Loucy (cell line): ENCODE measurements at regions not wholly inside any gene's neighbourhood (a gene's known extent, or its start where the extent isn't known, plus 50 kb on each side); places are given as distances from the start of the nearest gene placed in this dataset.

Experiments
- H2AFZ ChIP-seq: fragments of 200-600 bp; sonication (generic); 2 replicates; pipeline ENCODE4 v1.6.0; 2016; ENCODE audit warnings: antibody characterized with exemption, mild to moderate bottlenecking, low read length, moderate library complexity
- H3F3A ChIP-seq: fragments of 200-600 bp; 2 replicates; pipeline ENCODE4 v1.6.0; 2016; ENCODE audit warnings: antibody characterized with exemption, low read depth, mild to moderate bottlenecking
- H3K27me3 ChIP-seq: fragments of 200-600 bp; sonication (generic); 2 replicates; pipeline ENCODE4 v1.6.1; 2014; ENCODE audit warnings: low read length, mild to moderate bottlenecking; ENCODE audit not compliant: insufficient read depth, poor library complexity, severe bottlenecking
- H3K36me3 ChIP-seq: fragments of 200-600 bp; sonication (generic); 2 replicates; pipeline ENCODE4 v1.6.1; 2016; ENCODE audit warnings: low read length; ENCODE audit not compliant: insufficient read depth
- H3K4me1 ChIP-seq: fragments of 200-600 bp; sonication (generic); 2 replicates; pipeline ENCODE4 v1.5.1; 2014; ENCODE audit warnings: low read length, mild to moderate bottlenecking; ENCODE audit not compliant: insufficient read depth, poor library complexity, severe bottlenecking
- H3K4me2 ChIP-seq: fragments of 200-600 bp; sonication (generic); 2 replicates; pipeline ENCODE4 v1.6.0; 2014; ENCODE audit warnings: antibody characterized with exemption, low read length, low read depth, mild to moderate bottlenecking; ENCODE audit not compliant: poor library complexity, severe bottlenecking
- H3K4me3 ChIP-seq: fragments of 200-600 bp; sonication (generic); 2 replicates; pipeline ENCODE4 v1.5.1; 2014; ENCODE audit warnings: low read length, mild to moderate bottlenecking, mixed read lengths; ENCODE audit not compliant: poor library complexity, severe bottlenecking
- H3K79me2 ChIP-seq: fragments of 200-600 bp; sonication (generic); 2 replicates; pipeline ENCODE4 v1.6.1; 2014; ENCODE audit warnings: low read length; ENCODE audit not compliant: insufficient read depth
- H3K9ac ChIP-seq: fragments of 200-600 bp; sonication (generic); 2 replicates; pipeline ENCODE4 v1.6.0; 2014; ENCODE audit warnings: mild to moderate bottlenecking, low read depth, low read length, moderate library complexity; ENCODE audit not compliant: poor library complexity, severe bottlenecking
- H3K9me2 ChIP-seq: fragments of 200-600 bp; sonication (generic); replicated peaks from 2 replicates; pipeline ENCODE4 v1.6.1; 2016; ENCODE audit warnings: low read depth, low read length, mixed read lengths
- H3K9me3 ChIP-seq: fragments of 200-600 bp; sonication (generic); 2 replicates; pipeline ENCODE4 v1.6.1; 2014; ENCODE audit warnings: mild to moderate bottlenecking, antibody characterized with exemption, low read length, low read depth; ENCODE audit not compliant: insufficient read depth
- H4K20me1 ChIP-seq: fragments of 200-600 bp; sonication (generic); 2 replicates; pipeline ENCODE4 v1.6.0; 2014; ENCODE audit warnings: antibody characterized with exemption, low read length, mild to moderate bottlenecking; ENCODE audit not compliant: insufficient read depth, poor library complexity, severe bottlenecking
- CTCF ChIP-seq: fragments of 200-600 bp; sonication (generic); conservative IDR thresholded peaks from 2 replicates; pipeline ENCODE4 v1.5.1; 2014; ENCODE audit warnings: mild to moderate bottlenecking, antibody characterized with exemption, low read length
- EZH2phosphoT487 ChIP-seq: fragments of 200-600 bp; IDR thresholded peaks from 2 replicates; pipeline ENCODE4 v1.6.1; 2018; ENCODE audit warnings: antibody characterized with exemption, mild to moderate bottlenecking, moderate library complexity, borderline replicate concordance

DNA sequence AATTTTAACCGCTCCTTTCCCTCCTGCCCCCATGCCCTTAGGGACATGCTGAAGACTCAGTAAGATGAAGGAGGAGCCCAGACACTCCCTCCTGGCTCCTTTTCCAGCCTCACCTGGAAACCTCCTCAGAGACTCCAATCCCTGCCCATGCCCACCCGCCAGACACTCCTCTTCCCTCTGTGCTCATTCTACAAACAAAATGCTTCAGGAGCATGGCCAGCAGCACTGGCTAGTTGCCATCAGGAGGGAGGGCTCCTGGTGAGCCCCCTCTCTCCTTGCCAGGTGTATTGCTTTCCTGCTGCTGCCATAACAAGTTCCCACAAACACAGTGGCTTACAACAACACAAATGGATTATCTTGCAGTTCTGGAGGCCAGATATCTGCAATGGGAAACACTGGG, 126.1 kb downstream of the PSMG1 start:
- Histone ChIP-seq H3K4me2 (no peak overlapping the region), H2AFZ (no peak overlapping the region)

DNA sequence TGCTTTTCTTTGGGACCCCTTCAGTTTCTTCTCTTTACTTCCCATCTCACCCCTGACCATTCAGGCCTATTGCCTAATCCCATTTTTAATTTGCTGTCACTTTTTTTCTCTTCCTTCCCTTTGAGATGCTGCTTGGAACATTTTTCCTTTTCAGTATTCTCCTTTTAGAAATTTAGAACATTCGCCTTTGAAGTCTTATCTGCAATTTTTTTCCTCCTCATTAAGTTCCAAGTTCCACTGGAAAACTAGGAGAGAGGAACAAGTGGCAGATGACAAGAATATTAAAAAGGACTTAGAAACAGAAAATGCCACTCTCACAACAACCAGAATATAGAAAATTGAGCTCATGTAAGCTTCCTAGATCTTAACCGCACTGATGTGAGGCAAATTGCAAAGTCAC, 126.6 kb downstream of the PSMG1 start:
- no peaks in the 10 kb centered on the region for H3K27me3 ChIP-seq
- H3K79me2 ChIP-seq = no peaks in the 10 kb centered on the region
- H4K20me1 ChIP-seq = no peaks in the 10 kb centered on the region
- no peak overlapping the region for H3K9ac ChIP-seq
- H3K4me3 ChIP-seq = no peak overlapping the region
- no peaks in the 10 kb centered on the region for H3F3A ChIP-seq
- no peak overlapping the region for H3K4me2 ChIP-seq
- no peaks in the 10 kb centered on the region for H3K36me3 ChIP-seq
- TF ChIP-seq EZH2phosphoT487 (no peak), CTCF (no peak)
- no peak overlapping the region for H2AFZ ChIP-seq
- H3K9me3 ChIP-seq = no peaks in the 10 kb centered on the region
- H3K4me1 ChIP-seq = no peaks in the 10 kb centered on the region
- no peaks in the 10 kb centered on the region for H3K9me2 ChIP-seq

More for the DNA sequence above, 126.1 kb downstream of the PSMG1 start:
- no peaks in the 10 kb centered on the region for H3K9me2 ChIP-seq
- H3K9me3 ChIP-seq = no peaks in the 10 kb centered on the region
- H3K4me3 ChIP-seq = no peak overlapping the region
- no peaks in the 10 kb centered on the region for H3K27me3 ChIP-seq
- no peak for TF ChIP-seq EZH2phosphoT487
- no peak for TF ChIP-seq CTCF
- H4K20me1 ChIP-seq = no peaks in the 10 kb centered on the region
- no peak overlapping the region for H3K9ac ChIP-seq
- no peaks in the 10 kb centered on the region for H3F3A ChIP-seq
- H3K36me3 ChIP-seq = no peaks in the 10 kb centered on the region
- H3K4me1 ChIP-seq = no peaks in the 10 kb centered on the region
- H3K79me2 ChIP-seq = no peaks in the 10 kb centered on the region

GRCh38 chr21:39055167-39055767, 128.0 kb downstream of the PSMG1 start:
- Histone ChIP-seq H3K4me2 (no peak overlapping the region), H3K9me2 (no peaks in the 10 kb centered on the region), H3K4me1 (no peaks in the 10 kb centered on the region), H4K20me1 (no peaks in the 10 kb centered on the region), H3K36me3 (no peaks in the 10 kb centered on the region), H3K9ac (no peak overlapping the region), H3K27me3 (no peaks in the 10 kb centered on the region), H3K4me3 (no peak overlapping the region), H3K9me3 (no peaks in the 10 kb centered on the region), H2AFZ (no peak overlapping the region), H3K79me2 (no peaks in the 10 kb centered on the region), H3F3A (no peaks in the 10 kb centered on the region)
- TF ChIP-seq EZH2phosphoT487 (no peak), CTCF (no peak)
